Adrenal gland (tissue), 5 donors: ENCODE measurements at regions not wholly inside any gene's neighbourhood (a gene's known extent, or its start where the extent isn't known, plus 50 kb on each side); places are given as distances from the start of the nearest gene placed in this dataset.

ENCODE experiments used
- CTCF ChIP-seq, 6 experiments: fragments of 450-650 bp in 4 of 6; fragments of 200-600 bp in 2 of 6; sonication (generic) in 1 of 6; IDR thresholded peaks; 1 replicate in 5 of 6; 2 replicates in 1 of 6; pipeline versions ENCODE4 v1.5.1 to v1.8.0; 2016 to 2021; ENCODE audit warnings: antibody characterized with exemption in 6 of 6, mild to moderate bottlenecking in 2 of 6, moderate library complexity in 1 of 6
- POLR2A ChIP-seq, 2 donors: fragments of 450-650 bp; IDR thresholded peaks; one replicate each; pipeline ENCODE4 v1.6.1; 2017; ENCODE audit warnings: antibody characterized with exemption in 2 of 2, mild to moderate bottlenecking in 2 of 2, moderate library complexity in 1 of 2
- donor health status: DM: no; HTN: no; CAD: no.

DNA sequence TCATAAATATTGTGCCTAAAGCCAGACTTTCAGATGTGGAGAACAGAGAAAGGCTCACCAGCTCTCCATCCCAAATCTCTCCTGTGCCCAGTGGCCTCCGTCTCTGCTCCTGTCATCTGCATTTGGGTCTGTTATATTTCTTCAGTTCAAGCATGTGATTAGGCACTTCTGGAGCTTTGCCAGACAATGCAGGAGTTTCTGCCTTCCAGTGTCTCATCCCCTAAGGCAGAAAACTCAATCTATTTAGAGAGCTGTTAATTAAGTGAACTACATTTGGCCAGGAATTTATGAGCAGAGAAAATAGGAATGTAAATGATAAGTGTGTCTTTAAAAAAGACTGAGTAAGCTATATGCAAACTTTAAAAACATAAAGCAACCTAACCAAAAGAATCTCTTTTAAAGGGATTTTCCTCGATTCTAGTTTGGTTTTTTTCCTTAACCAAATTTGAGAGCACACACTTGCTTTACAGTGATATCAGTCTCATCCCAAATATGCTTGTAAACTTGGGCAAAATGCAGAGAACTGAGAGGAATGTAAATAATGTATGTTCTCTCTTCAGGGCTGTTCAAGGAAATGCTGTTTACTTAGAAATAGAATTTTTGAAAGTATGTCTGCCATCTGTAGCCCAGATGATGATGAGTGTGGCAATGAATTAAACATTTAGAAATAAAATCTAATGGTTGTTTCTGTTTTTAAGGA lies 113.9 kb downstream of the ELOVL4 start:
- TF ChIP-seq CTCF (IDR thresholded peaks at IDR 0.05) (no peak), POLR2A (IDR thresholded peaks at IDR 0.05) (no peak)
